ENCODE measurements at regions not wholly inside any gene's neighbourhood (a gene's known extent, or its start where the extent isn't known, plus 50 kb on each side); places are given as distances from the start of the nearest gene placed in this dataset.

DNA sequence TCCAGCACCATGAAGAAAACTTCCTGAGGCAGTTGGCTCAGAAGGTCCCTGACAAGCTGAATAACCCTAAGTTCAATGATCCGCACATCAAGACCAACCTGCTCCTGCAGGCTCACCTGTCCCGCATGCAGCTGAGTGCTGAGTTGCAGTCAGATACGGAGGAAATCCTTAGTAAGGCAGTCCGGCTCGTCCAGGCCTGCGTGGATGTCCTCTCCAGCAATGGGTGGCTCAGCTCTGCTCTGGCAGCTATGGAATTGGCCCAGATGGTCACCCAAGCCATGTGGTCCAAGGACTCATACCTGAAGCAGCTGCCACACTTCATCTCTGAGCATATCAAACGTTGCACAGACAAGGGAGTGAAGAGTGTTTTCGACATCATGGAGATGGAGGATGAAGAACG lies 88.4 kb upstream of the SMURF2 start (continued):
- TF ChIP-seq, protein P1, sequence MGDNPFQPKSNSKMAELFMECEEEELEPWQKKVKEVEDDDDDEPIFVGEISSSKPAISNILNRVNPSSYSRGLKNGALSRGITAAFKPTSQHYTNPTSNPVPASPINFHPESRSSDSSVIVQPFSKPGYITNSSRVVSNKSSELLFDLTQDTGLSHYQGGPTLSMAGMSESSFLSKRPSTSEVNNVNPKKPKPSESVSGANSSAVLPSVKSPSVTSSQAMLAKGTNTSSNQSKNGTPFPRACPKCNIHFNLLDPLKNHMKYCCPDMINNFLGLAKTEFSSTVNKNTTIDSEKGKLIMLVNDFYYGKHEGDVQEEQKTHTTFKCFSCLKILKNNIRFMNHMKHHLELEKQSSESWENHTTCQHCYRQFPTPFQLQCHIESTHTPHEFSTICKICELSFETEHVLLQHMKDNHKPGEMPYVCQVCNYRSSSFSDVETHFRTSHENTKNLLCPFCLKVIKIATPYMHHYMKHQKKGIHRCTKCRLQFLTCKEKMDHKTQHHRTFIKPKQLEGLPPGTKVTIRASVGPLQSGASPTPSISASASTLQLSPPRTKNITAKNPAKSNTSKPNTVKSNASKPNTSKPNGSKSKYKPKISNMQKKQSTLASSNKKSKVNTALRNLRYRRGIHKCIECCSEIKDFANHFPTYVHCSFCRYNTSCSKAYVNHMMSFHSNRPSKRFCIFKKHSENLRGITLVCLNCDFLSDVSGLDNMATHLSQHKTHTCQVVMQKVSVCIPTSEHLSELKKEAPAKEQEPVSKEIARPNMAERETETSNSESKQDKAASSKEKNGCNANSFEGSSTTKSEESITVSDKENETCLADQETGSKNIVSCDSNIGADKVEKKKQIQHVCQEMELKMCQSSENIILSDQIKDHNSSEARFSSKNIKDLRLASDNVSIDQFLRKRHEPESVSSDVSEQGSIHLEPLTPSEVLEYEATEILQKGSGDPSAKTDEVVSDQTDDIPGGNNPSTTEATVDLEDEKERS (tag by site-specific recombination; IDR thresholded peaks at IDR 0.05), result no peak

DNA sequence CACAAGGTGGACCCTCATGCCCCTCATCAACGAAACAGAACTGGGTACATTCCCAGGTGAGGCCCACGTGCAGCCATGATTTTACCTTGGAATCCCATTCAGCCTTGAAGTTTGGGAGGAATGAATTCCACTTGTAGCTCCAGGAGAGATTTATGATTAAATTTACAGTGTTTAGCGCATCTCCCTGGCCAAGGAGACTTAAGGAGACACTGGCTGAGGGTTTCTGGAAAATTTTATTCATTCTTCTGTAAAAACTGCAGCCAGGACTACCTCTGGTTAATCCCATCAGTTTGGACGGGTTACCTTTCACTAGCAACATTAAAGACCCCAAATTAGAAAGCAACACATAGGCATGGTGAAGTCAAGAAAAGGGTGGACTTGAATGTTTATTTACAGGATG lies 87.2 kb upstream of the SMURF2 start:
- no peaks in the 10 kb centered on the region for H3K4me1 ChIP-seq (ENCODE audit: control insufficient read depth, insufficient read depth, low read length)
- CTCF ChIA-PET, result no interaction called here
- peaks cover 4 to 42% of the 10 kb centered on the region in 2 experiments; a peak in 2 of 3 replicates for H3K36me3 ChIP-seq (ENCODE audit: control insufficient read depth in 2 of 2, insufficient read depth in 1 of 2, low read length in 2 of 2)

DNA sequence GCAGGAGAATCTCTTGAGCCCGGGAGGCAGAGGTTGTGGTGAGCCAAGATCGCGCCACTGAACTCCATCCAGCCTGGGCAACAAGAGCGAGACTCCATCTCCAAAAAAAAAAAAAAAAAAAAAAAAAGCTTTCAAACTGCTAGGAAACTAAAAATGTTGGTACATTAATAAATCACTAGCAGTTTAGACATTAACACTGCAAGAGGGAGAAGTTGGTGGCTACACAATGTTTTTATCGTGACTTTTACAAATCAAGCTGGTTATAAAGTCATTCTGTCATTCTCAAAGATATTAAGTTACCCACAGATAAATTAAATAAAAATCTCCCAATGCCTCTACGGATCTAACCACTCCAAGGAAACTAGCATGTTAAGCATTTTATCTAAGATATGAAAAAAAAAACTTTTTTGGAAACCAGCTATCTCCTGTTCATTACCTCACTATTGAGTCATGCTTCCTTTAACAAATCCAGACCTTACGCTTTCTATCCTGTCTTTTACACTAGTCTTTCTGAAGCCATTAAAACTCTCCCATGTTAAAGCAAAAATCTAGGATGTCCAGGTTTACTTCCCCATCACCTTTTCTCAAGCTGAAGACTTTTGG lies 85.9 kb upstream of the SMURF2 start:
- CTCF ChIA-PET, result interaction anchor here (0.6 to 0.9 kb wide), 2 partner anchors 12 to 48 kb away, joined by 3 to 4 read pairs; no protein-coding TSS in a partner anchor
- POLR2A ChIA-PET, result no interaction called here
- TF ChIP-seq ZNF133 (tag by site-specific recombination; IDR thresholded peaks at IDR 0.05) (no peak), ZSCAN23 (tag by site-specific recombination; IDR thresholded peaks at IDR 0.05) (no peak), ZNF19 (tag by site-specific recombination; IDR thresholded peaks at IDR 0.05; ENCODE audit: low read depth) (no peak), ZNF596 (tag by site-specific recombination; IDR thresholded peaks at IDR 0.05) (no peak), ZNF48 (tag by site-specific recombination; IDR thresholded peaks at IDR 0.05) (no peak), ZNF324 (tag by site-specific recombination; IDR thresholded peaks at IDR 0.05) (no peak), KLF7 (tag by site-specific recombination; IDR thresholded peaks at IDR 0.05; ENCODE audit: borderline replicate concordance) (no peak), ZSCAN16 (tag by site-specific recombination; IDR thresholded peaks at IDR 0.05) (no peak), ZNF654 (tag by site-specific recombination; IDR thresholded peaks at IDR 0.05; ENCODE audit: low read depth) (no peak)
- TF ChIP-seq, protein P2, sequence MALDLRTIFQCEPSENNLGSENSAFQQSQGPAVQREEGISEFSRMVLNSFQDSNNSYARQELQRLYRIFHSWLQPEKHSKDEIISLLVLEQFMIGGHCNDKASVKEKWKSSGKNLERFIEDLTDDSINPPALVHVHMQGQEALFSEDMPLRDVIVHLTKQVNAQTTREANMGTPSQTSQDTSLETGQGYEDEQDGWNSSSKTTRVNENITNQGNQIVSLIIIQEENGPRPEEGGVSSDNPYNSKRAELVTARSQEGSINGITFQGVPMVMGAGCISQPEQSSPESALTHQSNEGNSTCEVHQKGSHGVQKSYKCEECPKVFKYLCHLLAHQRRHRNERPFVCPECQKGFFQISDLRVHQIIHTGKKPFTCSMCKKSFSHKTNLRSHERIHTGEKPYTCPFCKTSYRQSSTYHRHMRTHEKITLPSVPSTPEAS (tag by site-specific recombination; IDR thresholded peaks at IDR 0.05), result no peak
- TF ChIP-seq, protein P3, sequence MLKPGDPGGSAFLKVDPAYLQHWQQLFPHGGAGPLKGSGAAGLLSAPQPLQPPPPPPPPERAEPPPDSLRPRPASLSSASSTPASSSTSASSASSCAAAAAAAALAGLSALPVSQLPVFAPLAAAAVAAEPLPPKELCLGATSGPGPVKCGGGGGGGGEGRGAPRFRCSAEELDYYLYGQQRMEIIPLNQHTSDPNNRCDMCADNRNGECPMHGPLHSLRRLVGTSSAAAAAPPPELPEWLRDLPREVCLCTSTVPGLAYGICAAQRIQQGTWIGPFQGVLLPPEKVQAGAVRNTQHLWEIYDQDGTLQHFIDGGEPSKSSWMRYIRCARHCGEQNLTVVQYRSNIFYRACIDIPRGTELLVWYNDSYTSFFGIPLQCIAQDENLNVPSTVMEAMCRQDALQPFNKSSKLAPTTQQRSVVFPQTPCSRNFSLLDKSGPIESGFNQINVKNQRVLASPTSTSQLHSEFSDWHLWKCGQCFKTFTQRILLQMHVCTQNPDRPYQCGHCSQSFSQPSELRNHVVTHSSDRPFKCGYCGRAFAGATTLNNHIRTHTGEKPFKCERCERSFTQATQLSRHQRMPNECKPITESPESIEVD (tag by site-specific recombination; IDR thresholded peaks at IDR 0.05), result no peak
- TF ChIP-seq, protein P4, sequence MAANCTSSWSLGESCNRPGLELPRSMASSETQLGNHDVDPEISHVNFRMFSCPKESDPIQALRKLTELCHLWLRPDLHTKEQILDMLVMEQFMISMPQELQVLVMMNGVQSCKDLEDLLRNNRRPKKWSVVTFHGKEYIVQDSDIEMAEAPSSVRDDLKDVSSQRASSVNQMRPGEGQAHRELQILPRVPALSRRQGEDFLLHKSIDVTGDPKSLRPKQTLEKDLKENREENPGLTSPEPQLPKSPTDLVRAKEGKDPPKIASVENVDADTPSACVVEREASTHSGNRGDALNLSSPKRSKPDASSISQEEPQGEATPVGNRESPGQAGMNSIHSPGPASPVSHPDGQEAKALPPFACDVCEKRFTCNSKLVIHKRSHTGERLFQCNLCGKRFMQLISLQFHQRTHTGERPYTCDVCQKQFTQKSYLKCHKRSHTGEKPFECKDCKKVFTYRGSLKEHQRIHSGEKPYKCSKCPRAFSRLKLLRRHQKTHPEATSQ (tag by site-specific recombination; IDR thresholded peaks at IDR 0.05), result no peak
- H3K36me3 ChIP-seq (ENCODE audit: control insufficient read depth in 2 of 2, insufficient read depth in 1 of 2, low read length in 2 of 2), result peaks cover 3 to 29% of the 10 kb centered on the region in 2 experiments; a peak in 2 of 3 replicates
- H3K4me1 ChIP-seq (ENCODE audit: control insufficient read depth, insufficient read depth, low read length), result no peaks in the 10 kb centered on the region
- no peak overlapping the region for H3K27ac ChIP-seq (ENCODE audit: extremely low read depth, low read depth, low read length)
- H3K9me3 ChIP-seq (ENCODE audit: control insufficient read depth, insufficient read depth, low read depth, low read length), result no peaks in the 10 kb centered on the region
- H3K4me3 ChIP-seq (ENCODE audit: low read depth, low read length), result no peak overlapping the region

More for the DNA sequence above, 87.2 kb upstream of the SMURF2 start:
- Histone ChIP-seq H3K27ac (ENCODE audit: extremely low read depth, low read depth, low read length) (no peak overlapping the region), H3K4me3 (ENCODE audit: low read depth, low read length) (no peak overlapping the region), H3K9me3 (ENCODE audit: control insufficient read depth, insufficient read depth, low read depth, low read length) (no peaks in the 10 kb centered on the region)
- TF ChIP-seq ZNF140 (tag by site-specific recombination; IDR thresholded peaks at IDR 0.05) (no peak), ZNF548 (tag by site-specific recombination; IDR thresholded peaks at IDR 0.05) (no peak), REPIN1 (tag by site-specific recombination; IDR thresholded peaks at IDR 0.05; ENCODE audit: low read depth) (no peak), ZNF843 (tag by site-specific recombination; IDR thresholded peaks at IDR 0.05) (no peak), ZNF223 (tag by site-specific recombination; IDR thresholded peaks at IDR 0.05) (no peak), ZNF266 (tag by site-specific recombination; IDR thresholded peaks at IDR 0.05; ENCODE audit: low read depth) (no peak), WT1 (tag by site-specific recombination; IDR thresholded peaks at IDR 0.05) (no peak), ZNF366 (tag by site-specific recombination; conservative IDR thresholded peaks at IDR 0.05) (no peak), ZNF544 (tag by site-specific recombination; IDR thresholded peaks at IDR 0.05) (no peak), HOXD13 (CRISPR knock-in tag; IDR thresholded peaks at IDR 0.05; ENCODE audit: borderline replicate concordance) (no peak), KLF8 (tag by site-specific recombination; IDR thresholded peaks at IDR 0.05) (no peak)
- TF ChIP-seq, protein P5, sequence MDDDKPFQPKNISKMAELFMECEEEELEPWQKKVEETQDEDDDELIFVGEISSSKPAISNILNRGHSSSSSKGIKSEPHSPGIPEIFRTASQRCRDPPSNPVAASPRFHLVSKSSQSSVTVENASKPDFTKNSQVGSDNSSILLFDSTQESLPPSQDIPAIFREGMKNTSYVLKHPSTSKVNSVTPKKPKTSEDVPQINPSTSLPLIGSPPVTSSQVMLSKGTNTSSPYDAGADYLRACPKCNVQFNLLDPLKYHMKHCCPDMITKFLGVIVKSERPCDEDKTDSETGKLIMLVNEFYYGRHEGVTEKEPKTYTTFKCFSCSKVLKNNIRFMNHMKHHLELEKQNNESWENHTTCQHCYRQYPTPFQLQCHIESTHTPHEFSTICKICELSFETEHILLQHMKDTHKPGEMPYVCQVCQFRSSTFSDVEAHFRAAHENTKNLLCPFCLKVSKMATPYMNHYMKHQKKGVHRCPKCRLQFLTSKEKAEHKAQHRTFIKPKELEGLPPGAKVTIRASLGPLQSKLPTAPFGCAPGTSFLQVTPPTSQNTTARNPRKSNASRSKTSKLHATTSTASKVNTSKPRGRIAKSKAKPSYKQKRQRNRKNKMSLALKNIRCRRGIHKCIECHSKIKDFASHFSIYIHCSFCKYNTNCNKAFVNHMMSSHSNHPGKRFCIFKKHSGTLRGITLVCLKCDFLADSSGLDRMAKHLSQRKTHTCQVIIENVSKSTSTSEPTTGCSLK (tag by site-specific recombination; IDR thresholded peaks at IDR 0.05), result no peak
- TF ChIP-seq, protein P4 (tag by site-specific recombination; IDR thresholded peaks at IDR 0.05), result no peak
- POLR2A ChIA-PET, result no interaction called here
